ENCODE measurements at regions not wholly inside any gene's neighbourhood (a gene's known extent, or its start where the extent isn't known, plus 50 kb on each side); places are given as distances from the start of the nearest gene placed in this dataset.

DNA sequence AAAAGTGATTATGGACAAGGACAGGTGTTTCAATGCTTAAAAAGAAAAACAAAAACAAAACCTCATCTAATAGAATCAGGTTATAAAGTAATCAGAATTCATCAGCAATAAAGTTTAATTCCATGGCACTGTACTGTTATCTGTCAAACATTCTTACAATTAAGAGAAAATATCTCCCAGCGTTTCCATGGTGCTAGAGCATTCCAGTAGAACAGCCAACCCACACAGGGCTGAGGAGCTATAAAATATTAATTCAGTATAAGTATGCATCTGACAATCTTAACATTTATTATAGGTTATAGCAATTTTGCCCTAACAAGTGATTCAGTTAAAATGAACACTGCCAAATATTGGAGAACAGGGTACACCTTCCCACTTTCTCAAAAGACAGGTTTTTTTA lies 128.7 kb upstream of the DEPDC1 start:
- TF ChIP-seq ZNF416 (CRISPR knock-in tag; IDR thresholded peaks at IDR 0.05) (no peak), ESRRA (CRISPR knock-in tag; IDR thresholded peaks at IDR 0.05; ENCODE audit: borderline replicate concordance) (no peak), FOXP1 (CRISPR knock-in tag; IDR thresholded peaks at IDR 0.05; ENCODE audit: borderline replicate concordance) (no peak), TCF7 (CRISPR knock-in tag; IDR thresholded peaks at IDR 0.05; ENCODE audit: low read depth) (no peak)
- TF ChIP-seq, protein P1, sequence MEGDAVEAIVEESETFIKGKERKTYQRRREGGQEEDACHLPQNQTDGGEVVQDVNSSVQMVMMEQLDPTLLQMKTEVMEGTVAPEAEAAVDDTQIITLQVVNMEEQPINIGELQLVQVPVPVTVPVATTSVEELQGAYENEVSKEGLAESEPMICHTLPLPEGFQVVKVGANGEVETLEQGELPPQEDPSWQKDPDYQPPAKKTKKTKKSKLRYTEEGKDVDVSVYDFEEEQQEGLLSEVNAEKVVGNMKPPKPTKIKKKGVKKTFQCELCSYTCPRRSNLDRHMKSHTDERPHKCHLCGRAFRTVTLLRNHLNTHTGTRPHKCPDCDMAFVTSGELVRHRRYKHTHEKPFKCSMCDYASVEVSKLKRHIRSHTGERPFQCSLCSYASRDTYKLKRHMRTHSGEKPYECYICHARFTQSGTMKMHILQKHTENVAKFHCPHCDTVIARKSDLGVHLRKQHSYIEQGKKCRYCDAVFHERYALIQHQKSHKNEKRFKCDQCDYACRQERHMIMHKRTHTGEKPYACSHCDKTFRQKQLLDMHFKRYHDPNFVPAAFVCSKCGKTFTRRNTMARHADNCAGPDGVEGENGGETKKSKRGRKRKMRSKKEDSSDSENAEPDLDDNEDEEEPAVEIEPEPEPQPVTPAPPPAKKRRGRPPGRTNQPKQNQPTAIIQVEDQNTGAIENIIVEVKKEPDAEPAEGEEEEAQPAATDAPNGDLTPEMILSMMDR (IDR thresholded peaks at IDR 0.05) = no peak
- TF ChIP-seq, protein P2, sequence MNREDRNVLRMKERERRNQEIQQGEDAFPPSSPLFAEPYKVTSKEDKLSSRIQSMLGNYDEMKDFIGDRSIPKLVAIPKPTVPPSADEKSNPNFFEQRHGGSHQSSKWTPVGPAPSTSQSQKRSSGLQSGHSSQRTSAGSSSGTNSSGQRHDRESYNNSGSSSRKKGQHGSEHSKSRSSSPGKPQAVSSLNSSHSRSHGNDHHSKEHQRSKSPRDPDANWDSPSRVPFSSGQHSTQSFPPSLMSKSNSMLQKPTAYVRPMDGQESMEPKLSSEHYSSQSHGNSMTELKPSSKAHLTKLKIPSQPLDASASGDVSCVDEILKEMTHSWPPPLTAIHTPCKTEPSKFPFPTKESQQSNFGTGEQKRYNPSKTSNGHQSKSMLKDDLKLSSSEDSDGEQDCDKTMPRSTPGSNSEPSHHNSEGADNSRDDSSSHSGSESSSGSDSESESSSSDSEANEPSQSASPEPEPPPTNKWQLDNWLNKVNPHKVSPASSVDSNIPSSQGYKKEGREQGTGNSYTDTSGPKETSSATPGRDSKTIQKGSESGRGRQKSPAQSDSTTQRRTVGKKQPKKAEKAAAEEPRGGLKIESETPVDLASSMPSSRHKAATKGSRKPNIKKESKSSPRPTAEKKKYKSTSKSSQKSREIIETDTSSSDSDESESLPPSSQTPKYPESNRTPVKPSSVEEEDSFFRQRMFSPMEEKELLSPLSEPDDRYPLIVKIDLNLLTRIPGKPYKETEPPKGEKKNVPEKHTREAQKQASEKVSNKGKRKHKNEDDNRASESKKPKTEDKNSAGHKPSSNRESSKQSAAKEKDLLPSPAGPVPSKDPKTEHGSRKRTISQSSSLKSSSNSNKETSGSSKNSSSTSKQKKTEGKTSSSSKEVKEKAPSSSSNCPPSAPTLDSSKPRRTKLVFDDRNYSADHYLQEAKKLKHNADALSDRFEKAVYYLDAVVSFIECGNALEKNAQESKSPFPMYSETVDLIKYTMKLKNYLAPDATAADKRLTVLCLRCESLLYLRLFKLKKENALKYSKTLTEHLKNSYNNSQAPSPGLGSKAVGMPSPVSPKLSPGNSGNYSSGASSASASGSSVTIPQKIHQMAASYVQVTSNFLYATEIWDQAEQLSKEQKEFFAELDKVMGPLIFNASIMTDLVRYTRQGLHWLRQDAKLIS (CRISPR knock-in tag; IDR thresholded peaks at IDR 0.05; ENCODE audit: borderline replicate concordance) = no peak
- TF ChIP-seq, protein P3, sequence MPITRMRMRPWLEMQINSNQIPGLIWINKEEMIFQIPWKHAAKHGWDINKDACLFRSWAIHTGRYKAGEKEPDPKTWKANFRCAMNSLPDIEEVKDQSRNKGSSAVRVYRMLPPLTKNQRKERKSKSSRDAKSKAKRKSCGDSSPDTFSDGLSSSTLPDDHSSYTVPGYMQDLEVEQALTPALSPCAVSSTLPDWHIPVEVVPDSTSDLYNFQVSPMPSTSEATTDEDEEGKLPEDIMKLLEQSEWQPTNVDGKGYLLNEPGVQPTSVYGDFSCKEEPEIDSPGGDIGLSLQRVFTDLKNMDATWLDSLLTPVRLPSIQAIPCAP (CRISPR knock-in tag; IDR thresholded peaks at IDR 0.05) = no peak
- TF ChIP-seq, protein P4, sequence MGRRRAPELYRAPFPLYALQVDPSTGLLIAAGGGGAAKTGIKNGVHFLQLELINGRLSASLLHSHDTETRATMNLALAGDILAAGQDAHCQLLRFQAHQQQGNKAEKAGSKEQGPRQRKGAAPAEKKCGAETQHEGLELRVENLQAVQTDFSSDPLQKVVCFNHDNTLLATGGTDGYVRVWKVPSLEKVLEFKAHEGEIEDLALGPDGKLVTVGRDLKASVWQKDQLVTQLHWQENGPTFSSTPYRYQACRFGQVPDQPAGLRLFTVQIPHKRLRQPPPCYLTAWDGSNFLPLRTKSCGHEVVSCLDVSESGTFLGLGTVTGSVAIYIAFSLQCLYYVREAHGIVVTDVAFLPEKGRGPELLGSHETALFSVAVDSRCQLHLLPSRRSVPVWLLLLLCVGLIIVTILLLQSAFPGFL (CRISPR knock-in tag; IDR thresholded peaks at IDR 0.05; ENCODE audit: borderline replicate concordance) = no peak

Measured in WTC11 (cell line).